Neural cell (in vitro differentiated cells): ENCODE measurements at regions not wholly inside any gene's neighbourhood (a gene's known extent, or its start where the extent isn't known, plus 50 kb on each side); places are given as distances from the start of the nearest gene placed in this dataset.

Experiments
- CTCF ChIP-seq: fragments of 450-650 bp; IDR thresholded peaks from 2 replicates; pipeline ENCODE4 v1.5.1; 2014; ENCODE audit warnings: antibody characterized with exemption, mild to moderate bottlenecking, moderate library complexity; ENCODE audit not compliant: poor library complexity, severe bottlenecking
- EP300 ChIP-seq: fragments of 450-650 bp; conservative IDR thresholded peaks from 2 replicates; pipeline ENCODE4 v1.6.1; 2014; ENCODE audit warnings: antibody characterized with exemption, mild to moderate bottlenecking, moderate library complexity; ENCODE audit not compliant: poor library complexity, severe bottlenecking
- EZH2 ChIP-seq: fragments of 200-600, 300-800 bp; shearing (Covaris generic), sonication (generic); IDR thresholded peaks from 2 replicates; pipeline ENCODE4 v1.6.1; 2014; ENCODE audit warnings: antibody characterized with exemption, low read length, borderline replicate concordance, mild to moderate bottlenecking; ENCODE audit not compliant: insufficient read depth, poor library complexity, severe bottlenecking
- MXI1 ChIP-seq: fragments of 450-650 bp; conservative IDR thresholded peaks from 2 replicates; pipeline ENCODE4 v1.6.1; 2014; ENCODE audit warnings: antibody characterized with exemption, mild to moderate bottlenecking; ENCODE audit not compliant: poor library complexity, severe bottlenecking
- POLR2AphosphoS5 ChIP-seq: IDR thresholded peaks from 2 replicates; pipeline ENCODE4 v1.6.1; 2012
- RAD21 ChIP-seq: fragments of 450-650 bp; conservative IDR thresholded peaks from 2 replicates; pipeline ENCODE4 v1.6.1; 2014; ENCODE audit warnings: antibody characterized with exemption, mild to moderate bottlenecking, moderate library complexity
- TF ChIP-seq, protein P1 (sequence below): IDR thresholded peaks from 2 replicates; pipeline ENCODE4 v1.6.1; 2012; ENCODE audit warnings: borderline replicate concordance

- TF ChIP-seq EP300 (no peak), POLR2AphosphoS5 (no peak), RAD21 (no peak), CTCF (no peak), MXI1 (no peak), EZH2 (no peak)
- TF ChIP-seq, protein P1, sequence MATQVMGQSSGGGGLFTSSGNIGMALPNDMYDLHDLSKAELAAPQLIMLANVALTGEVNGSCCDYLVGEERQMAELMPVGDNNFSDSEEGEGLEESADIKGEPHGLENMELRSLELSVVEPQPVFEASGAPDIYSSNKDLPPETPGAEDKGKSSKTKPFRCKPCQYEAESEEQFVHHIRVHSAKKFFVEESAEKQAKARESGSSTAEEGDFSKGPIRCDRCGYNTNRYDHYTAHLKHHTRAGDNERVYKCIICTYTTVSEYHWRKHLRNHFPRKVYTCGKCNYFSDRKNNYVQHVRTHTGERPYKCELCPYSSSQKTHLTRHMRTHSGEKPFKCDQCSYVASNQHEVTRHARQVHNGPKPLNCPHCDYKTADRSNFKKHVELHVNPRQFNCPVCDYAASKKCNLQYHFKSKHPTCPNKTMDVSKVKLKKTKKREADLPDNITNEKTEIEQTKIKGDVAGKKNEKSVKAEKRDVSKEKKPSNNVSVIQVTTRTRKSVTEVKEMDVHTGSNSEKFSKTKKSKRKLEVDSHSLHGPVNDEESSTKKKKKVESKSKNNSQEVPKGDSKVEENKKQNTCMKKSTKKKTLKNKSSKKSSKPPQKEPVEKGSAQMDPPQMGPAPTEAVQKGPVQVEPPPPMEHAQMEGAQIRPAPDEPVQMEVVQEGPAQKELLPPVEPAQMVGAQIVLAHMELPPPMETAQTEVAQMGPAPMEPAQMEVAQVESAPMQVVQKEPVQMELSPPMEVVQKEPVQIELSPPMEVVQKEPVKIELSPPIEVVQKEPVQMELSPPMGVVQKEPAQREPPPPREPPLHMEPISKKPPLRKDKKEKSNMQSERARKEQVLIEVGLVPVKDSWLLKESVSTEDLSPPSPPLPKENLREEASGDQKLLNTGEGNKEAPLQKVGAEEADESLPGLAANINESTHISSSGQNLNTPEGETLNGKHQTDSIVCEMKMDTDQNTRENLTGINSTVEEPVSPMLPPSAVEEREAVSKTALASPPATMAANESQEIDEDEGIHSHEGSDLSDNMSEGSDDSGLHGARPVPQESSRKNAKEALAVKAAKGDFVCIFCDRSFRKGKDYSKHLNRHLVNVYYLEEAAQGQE = no peak
These were observed 378.5 kb downstream of the PIK3C3 start for GRCh38 chr18:42333558-42333957.
